Hepatocyte (in vitro differentiated cells): ENCODE measurements at regions not wholly inside any gene's neighbourhood (a gene's known extent, or its start where the extent isn't known, plus 50 kb on each side); places are given as distances from the start of the nearest gene placed in this dataset.
A peak's percentile ranks its signal among the peaks of the same experiment; 100 is the strongest.

Experiments used
- DNase-seq: peaks from one replicate; pipeline ENCODE4 v3.0.0-alpha.2; 2016; ENCODE audit warnings: low spot score
- H2AFZ ChIP-seq: fragments of 200-600 bp; sonication (generic); 2 replicates; pipeline ENCODE4 v1.6.0; 2016; ENCODE audit warnings: antibody characterized with exemption, mild to moderate bottlenecking
- H3K27ac ChIP-seq: fragments of 200-600 bp; sonication (generic); 2 replicates; pipeline ENCODE4 v1.5.1; 2016; ENCODE audit warnings: mild to moderate bottlenecking
- H3K27me3 ChIP-seq: fragments of 200-600 bp; sonication (generic); 2 replicates; pipeline ENCODE4 v1.6.1; 2016
- H3K36me3 ChIP-seq: fragments of 200-600 bp; sonication (generic); replicated peaks from 2 replicates; pipeline ENCODE4 v1.5.1; 2016; ENCODE audit warnings: low read depth; ENCODE audit not compliant: insufficient read depth
- H3K4me1 ChIP-seq: fragments of 200-600 bp; sonication (generic); 2 replicates; pipeline ENCODE4 v1.5.1; 2016; ENCODE audit warnings: mild to moderate bottlenecking, moderate library complexity; ENCODE audit not compliant: insufficient read depth
- H3K4me2 ChIP-seq: fragments of 200-600 bp; sonication (generic); 2 replicates; pipeline ENCODE4 v1.6.0; 2016
- H3K4me3 ChIP-seq: fragments of 200-600 bp; sonication (generic); 2 replicates; pipeline ENCODE4 v1.5.1; 2016; ENCODE audit warnings: mild to moderate bottlenecking
- H3K79me2 ChIP-seq: fragments of 200-600 bp; sonication (generic); 2 replicates; pipeline ENCODE4 v1.6.0; 2017; ENCODE audit warnings: mild to moderate bottlenecking
- H3K9me2 ChIP-seq: fragments of 200-600 bp; sonication (generic); replicated peaks from 2 replicates; pipeline ENCODE4 v1.6.0; 2017; ENCODE audit warnings: mild to moderate bottlenecking; ENCODE audit not compliant: insufficient read depth
- H3K9me3 ChIP-seq: fragments of 200-600 bp; sonication (generic); 2 replicates; pipeline ENCODE4 v1.5.1; 2016; ENCODE audit warnings: low read depth, mild to moderate bottlenecking
- H4K20me1 ChIP-seq: fragments of 200-600 bp; sonication (generic); 2 replicates; pipeline ENCODE4 v1.6.0; 2016; ENCODE audit warnings: mild to moderate bottlenecking; ENCODE audit not compliant: insufficient read depth, poor library complexity, severe bottlenecking
- CTCF ChIP-seq: fragments of 200-600 bp; sonication (generic); IDR thresholded peaks from 2 replicates; pipeline ENCODE4 v1.5.1; 2016; ENCODE audit warnings: antibody characterized with exemption, mild to moderate bottlenecking; ENCODE audit not compliant: poor library complexity
- EZH2 ChIP-seq: fragments of 200-600 bp; sonication (generic); IDR thresholded peaks from 2 replicates; pipeline ENCODE4 v1.6.1; 2016; ENCODE audit warnings: antibody characterized with exemption, mild to moderate bottlenecking, borderline replicate concordance
- EZH2phosphoT487 ChIP-seq: fragments of 200-600 bp; sonication (generic); IDR thresholded peaks from one replicate; pipeline ENCODE4 v1.6.1; 2018; ENCODE audit warnings: antibody characterized with exemption, mild to moderate bottlenecking, low read depth, moderate library complexity; ENCODE audit not compliant: unreplicated experiment, severe bottlenecking
- WGBS: methylation state at CpG from one replicate; pipeline ENCODE4 v1.1.6; 2016; ENCODE audit warnings: low lambda C conversion rate; ENCODE audit errors: missing lambda C conversion rate; 5-methylcytosine and 5-hydroxymethylcytosine counted together

- Histone ChIP-seq H3K4me1 (peaks cover 24% of the 10 kb centered on the region), H3K4me3 (no peak overlapping the region), H3K36me3 (no peaks in the 10 kb centered on the region), H3K27me3 (no peaks in the 10 kb centered on the region), H3K27ac (no peak overlapping the region), H3K79me2 (no peaks in the 10 kb centered on the region), H4K20me1 (no peaks in the 10 kb centered on the region), H3K4me2 (no peak overlapping the region), H2AFZ (no peak overlapping the region), H3K9me3 (no peaks in the 10 kb centered on the region), H3K9me2 (no peaks in the 10 kb centered on the region)
- DNase-seq = no peak
- WGBS = 97% methylated on average over 13 of the region's 13 CpGs
- TF ChIP-seq EZH2 = no peak
- no peak for TF ChIP-seq EZH2phosphoT487
- TF ChIP-seq CTCF = no peak
Observed at GRCh38 chr11:92844197-92844596, 125.3 kb upstream of the MTNR1B start.

GRCh38 chr11:92845390-92845789, 124.1 kb upstream of the MTNR1B start:
- Histone ChIP-seq H2AFZ (no peak overlapping the region), H3K4me2 (no peak overlapping the region), H3K4me1 (peaks cover 24% of the 10 kb centered on the region), H3K27me3 (no peaks in the 10 kb centered on the region), H3K4me3 (no peak overlapping the region), H3K9me2 (no peaks in the 10 kb centered on the region), H3K9me3 (no peaks in the 10 kb centered on the region), H3K27ac (no peak overlapping the region), H3K79me2 (no peaks in the 10 kb centered on the region), H4K20me1 (no peaks in the 10 kb centered on the region), H3K36me3 (no peaks in the 10 kb centered on the region)
- TF ChIP-seq EZH2 (no peak), EZH2phosphoT487 (no peak)
- WGBS = 67% methylated on average over 4 of the region's 4 CpGs
- DNase-seq = no peak

GRCh38 chr11:92845805-92846204, 123.6 kb upstream of the MTNR1B start:
- Histone ChIP-seq H3K9me2 (no peaks in the 10 kb centered on the region), H3K36me3 (no peaks in the 10 kb centered on the region), H2AFZ (no peak overlapping the region), H3K27ac (peak overlapping the region; percentile 23), H3K4me2 (no peak overlapping the region), H3K4me1 (peaks cover 24% of the 10 kb centered on the region), H3K27me3 (no peaks in the 10 kb centered on the region), H3K9me3 (no peaks in the 10 kb centered on the region), H3K79me2 (no peaks in the 10 kb centered on the region), H4K20me1 (no peaks in the 10 kb centered on the region), H3K4me3 (no peak overlapping the region)
- DNase-seq = no peak
- 14% methylated on average over 2 of the region's 2 CpGs for WGBS
- TF ChIP-seq EZH2phosphoT487 (no peak), CTCF (no peak), EZH2 (no peak)

GRCh38 chr11:92846491-92847125, 122.8 kb upstream of the MTNR1B start:
- Histone ChIP-seq H2AFZ (no peak overlapping the region), H3K27ac (peak overlapping the region; percentile 23), H3K36me3 (no peaks in the 10 kb centered on the region), H3K79me2 (no peaks in the 10 kb centered on the region), H3K4me3 (no peak overlapping the region), H3K9me2 (no peaks in the 10 kb centered on the region), H3K4me1 (peaks cover 24% of the 10 kb centered on the region), H3K9me3 (no peaks in the 10 kb centered on the region), H3K4me2 (no peak overlapping the region), H3K27me3 (no peaks in the 10 kb centered on the region), H4K20me1 (no peaks in the 10 kb centered on the region)
- no peak for TF ChIP-seq EZH2
- TF ChIP-seq CTCF = no peak
- TF ChIP-seq EZH2phosphoT487 = no peak
- DNase-seq = peak; percentile 17
